H9 (cell line): ENCODE measurements at regions not wholly inside any gene's neighbourhood (a gene's known extent, or its start where the extent isn't known, plus 50 kb on each side); places are given as distances from the start of the nearest gene placed in this dataset.

Experiments
- DNase-seq: peaks from one replicate; pipeline ENCODE4 v3.0.0-alpha.2; 2017
- H2AFZ ChIP-seq: one replicate; pipeline ENCODE4 v1.6.1; 2013; ENCODE audit warnings: mild to moderate bottlenecking, low read length, control low read depth, moderate library complexity
- H2AK5ac ChIP-seq: 2 replicates; pipeline ENCODE4 v1.6.1; 2013; ENCODE audit warnings: low read length, control low read depth, mixed read lengths; ENCODE audit not compliant: insufficient read length
- H2BK120ac ChIP-seq: one replicate; pipeline ENCODE4 v1.6.1; 2013; ENCODE audit warnings: low read depth, mild to moderate bottlenecking, low read length, control low read depth, inconsistent platforms; ENCODE audit not compliant: poor library complexity, severe bottlenecking
- H2BK12ac ChIP-seq: 2 replicates; pipeline ENCODE4 v1.6.1; 2013; ENCODE audit warnings: low read length, control low read depth, mixed read lengths, low read depth; ENCODE audit not compliant: insufficient read length
- H2BK15ac ChIP-seq: 2 replicates; pipeline ENCODE4 v1.6.1; 2013; ENCODE audit warnings: low read depth, low read length, control low read depth
- H2BK20ac ChIP-seq: one replicate; pipeline ENCODE4 v1.6.1; 2013; ENCODE audit warnings: low read depth, mild to moderate bottlenecking, low read length, control low read depth, inconsistent platforms; ENCODE audit not compliant: poor library complexity, severe bottlenecking
- H2BK5ac ChIP-seq: 2 replicates; pipeline ENCODE4 v1.6.1; 2013; ENCODE audit warnings: low read length, control low read depth, mixed read lengths; ENCODE audit not compliant: insufficient read length
- H3K14ac ChIP-seq: 2 replicates; pipeline ENCODE4 v1.6.1; 2013; ENCODE audit warnings: low read length, control low read depth; ENCODE audit not compliant: insufficient read depth
- H3K18ac ChIP-seq: 2 replicates; pipeline ENCODE4 v1.6.1; 2013; ENCODE audit warnings: low read depth, mild to moderate bottlenecking, mixed read lengths, low read length, control low read depth; ENCODE audit not compliant: insufficient read length
- H3K23ac ChIP-seq: 2 replicates; pipeline ENCODE4 v1.6.1; 2013; ENCODE audit warnings: low read length, control low read depth, mixed read lengths, low read depth; ENCODE audit not compliant: insufficient read length
- H3K23me2 ChIP-seq: 2 replicates; pipeline ENCODE4 v1.6.1; 2013; ENCODE audit warnings: low read depth, mild to moderate bottlenecking, mixed read lengths, low read length, control low read depth; ENCODE audit not compliant: insufficient read length, poor library complexity, severe bottlenecking
- H3K27ac ChIP-seq: 2 replicates; pipeline ENCODE4 v1.5.1; 2013; ENCODE audit warnings: low read length, control low read depth, mixed read lengths, low read depth; ENCODE audit not compliant: insufficient read length
- H3K27me3 ChIP-seq: 2 replicates; pipeline ENCODE4 v1.6.1; 2013; ENCODE audit warnings: low read length, control low read depth, inconsistent platforms; ENCODE audit not compliant: insufficient read depth
- H3K4ac ChIP-seq: 2 replicates; pipeline ENCODE4 v1.6.1; 2013; ENCODE audit warnings: low read depth, mild to moderate bottlenecking, control low read depth, inconsistent platforms, low read length, moderate library complexity
- H3K4me1 ChIP-seq: 2 replicates; pipeline ENCODE4 v1.6.1; 2013; ENCODE audit warnings: low read length, control low read depth, inconsistent platforms; ENCODE audit not compliant: insufficient read depth
- H3K4me2 ChIP-seq: 2 replicates; pipeline ENCODE4 v1.6.1; 2013; ENCODE audit warnings: low read length, control low read depth, mixed read lengths; ENCODE audit not compliant: insufficient read length, insufficient read depth
- H3K56ac ChIP-seq: 2 replicates; pipeline ENCODE4 v1.6.1; 2013; ENCODE audit warnings: low read depth, mild to moderate bottlenecking, mixed read lengths, low read length, control low read depth; ENCODE audit not compliant: insufficient read length
- H3K79me1 ChIP-seq: 2 replicates; pipeline ENCODE4 v1.6.1; 2013; ENCODE audit warnings: low read depth, mild to moderate bottlenecking, moderate library complexity, low read length, control low read depth, inconsistent platforms; ENCODE audit not compliant: insufficient read depth, poor library complexity, severe bottlenecking
- H3K79me2 ChIP-seq: 2 replicates; pipeline ENCODE4 v1.6.1; 2013; ENCODE audit warnings: low read length, control low read depth, inconsistent platforms; ENCODE audit not compliant: insufficient read depth
- H3K9ac ChIP-seq: 2 replicates; pipeline ENCODE4 v1.6.1; 2013; ENCODE audit warnings: low read length, control low read depth, mixed read lengths; ENCODE audit not compliant: insufficient read length; ENCODE audit errors: extremely low read depth
- H3K9me3 ChIP-seq: one replicate; pipeline ENCODE4 v1.6.1; 2013; ENCODE audit warnings: low read depth, low read length, inconsistent platforms; ENCODE audit not compliant: control insufficient read depth
- H3T11ph ChIP-seq: one replicate; pipeline ENCODE4 v1.6.1; 2013; ENCODE audit warnings: mild to moderate bottlenecking, low read length, control low read depth, inconsistent platforms
- H4K20me1 ChIP-seq: one replicate; pipeline ENCODE4 v1.6.1; 2013; ENCODE audit not compliant: control insufficient read depth, insufficient read length, insufficient read depth
- H4K5ac ChIP-seq: 2 replicates; pipeline ENCODE4 v1.6.1; 2013; ENCODE audit warnings: low read depth, mild to moderate bottlenecking, mixed read lengths, low read length, control low read depth; ENCODE audit not compliant: insufficient read length
- H4K8ac ChIP-seq: replicated peaks from 2 replicates; pipeline ENCODE4 v1.6.1; 2013; ENCODE audit warnings: low read length, control low read depth, mixed read lengths, low read depth; ENCODE audit not compliant: insufficient read length
- H4K91ac ChIP-seq: 2 replicates; pipeline ENCODE4 v1.6.1; 2013; ENCODE audit warnings: low read depth, mild to moderate bottlenecking, moderate library complexity, mixed read lengths, low read length, control low read depth; ENCODE audit not compliant: insufficient read length
- H3K27ac Mint-ChIP-seq, 3 experiments: 2 replicates in 2 of 3; 3 replicates in 1 of 3; pipeline ENCODE4 v1.8.0; 2020 to 2021; ENCODE audit warnings: mixed read lengths in 3 of 3, mild to moderate bottlenecking in 1 of 3, moderate library complexity in 1 of 3
- H3K27me3 Mint-ChIP-seq: 2 replicates; pipeline ENCODE4 v1.8.0; 2021; ENCODE audit warnings: low read depth, mild to moderate bottlenecking, moderate library complexity, mixed read lengths
- H3K36me3 Mint-ChIP-seq, 3 experiments: 2 replicates in 2 of 3; 3 replicates in 1 of 3; pipeline ENCODE4 v1.8.0; 2020 to 2021; ENCODE audit warnings: low read depth in 3 of 3, mixed read lengths in 3 of 3; ENCODE audit not compliant: insufficient read depth in 1 of 3
- H3K4me1 Mint-ChIP-seq, 2 experiments: 2 replicates each; pipeline ENCODE4 v1.8.0; 2020; ENCODE audit warnings: mixed read lengths in 2 of 2
- H3K4me3 Mint-ChIP-seq, 2 experiments: 2 replicates in 1 of 2; 3 replicates in 1 of 2; pipeline ENCODE4 v1.8.0; 2020 to 2021; ENCODE audit warnings: mild to moderate bottlenecking in 2 of 2, mixed read lengths in 2 of 2, moderate library complexity in 1 of 2
- H3K9me3 Mint-ChIP-seq, 2 experiments: 2 replicates in 1 of 2; 3 replicates in 1 of 2; pipeline ENCODE4 v1.8.0; 2020; ENCODE audit warnings: mild to moderate bottlenecking in 2 of 2, mixed read lengths in 2 of 2, moderate library complexity in 1 of 2
- WGBS: extraction: QIAGEN DNeasy Blood & Tissue Kit; methylation state at CpG from one replicate; pipeline ENCODE4 v1.1.7; 2013; ENCODE audit warnings: missing lambda C conversion rate, low lambda C conversion rate, mixed read lengths; ENCODE audit not compliant: insufficient read length; ENCODE audit errors: extremely low coverage; 5-methylcytosine and 5-hydroxymethylcytosine counted together
- TF ChIP-seq, protein P1 (sequence below): fragments of 200-600 bp; sonication (generic); conservative IDR thresholded peaks from 3 replicates; pipeline ENCODE4 v1.8.0; 2021; ENCODE audit warnings: antibody characterized with exemption, mild to moderate bottlenecking

DNA sequence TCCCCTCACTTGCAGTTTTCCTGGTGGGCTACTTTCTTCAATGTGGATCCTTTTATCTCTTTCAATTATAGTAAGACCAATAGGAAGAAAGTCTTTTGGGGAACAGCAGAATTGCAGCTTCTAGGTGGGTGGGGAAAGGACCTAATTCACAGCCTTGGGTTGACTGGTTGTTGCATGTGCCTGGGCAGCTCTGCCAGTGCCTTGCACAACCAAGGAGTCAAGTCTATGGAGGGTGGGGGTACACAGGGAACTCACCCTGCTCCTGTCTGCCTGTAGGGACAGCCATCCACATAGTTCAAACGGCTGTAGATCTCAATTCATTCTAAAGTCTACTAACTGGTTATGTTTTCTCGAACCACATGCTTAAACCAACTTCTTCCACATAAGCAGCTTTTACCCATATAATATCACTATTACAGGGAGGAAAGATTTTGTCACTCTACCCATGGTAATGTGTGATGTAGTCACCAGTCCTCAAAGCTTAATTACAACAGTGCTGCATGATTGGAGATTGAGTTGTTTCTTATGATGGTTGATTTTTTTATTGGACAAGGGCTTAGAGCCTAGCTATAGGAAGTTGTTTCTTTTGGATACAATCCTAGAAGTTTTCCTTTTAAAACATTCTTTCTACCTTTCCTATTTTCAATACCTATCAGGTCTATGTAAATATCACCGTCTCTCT lies 117.7 kb upstream of the FRMD6 start:
- Mint-ChIP-seq H3K36me3 (no peaks in the 10 kb centered on the region; a peak in 1 of 7 replicates), H3K4me1 (no peaks in the 10 kb centered on the region), H3K4me3 (no peak overlapping the region), H3K27ac (no peak overlapping the region), H3K27me3 (no peaks in the 10 kb centered on the region), H3K9me3 (peaks cover 2% of the 10 kb centered on the region in 2 experiments; a peak in 1 of 5 replicates)
- Histone ChIP-seq H3T11ph (no peak overlapping the region), H4K5ac (no peak overlapping the region), H3K4ac (no peak overlapping the region), H2AK5ac (no peak overlapping the region), H3K23me2 (no peaks in the 10 kb centered on the region), H4K20me1 (no peaks in the 10 kb centered on the region), H3K27ac (no peak overlapping the region), H2AFZ (no peak overlapping the region), H2BK5ac (no peak overlapping the region), H2BK12ac (no peak overlapping the region), H3K14ac (no peak overlapping the region), H3K23ac (no peak overlapping the region), H3K9ac (no peak overlapping the region), H2BK20ac (no peak overlapping the region), H3K56ac (no peak overlapping the region), H4K8ac (no peak overlapping the region), H2BK15ac (no peak overlapping the region), H2BK120ac (no peak overlapping the region), H3K9me3 (no peaks in the 10 kb centered on the region), H3K27me3 (no peaks in the 10 kb centered on the region), H4K91ac (no peak overlapping the region), H3K18ac (no peak overlapping the region), H3K4me2 (no peak overlapping the region), H3K79me1 (no peaks in the 10 kb centered on the region), H3K79me2 (no peaks in the 10 kb centered on the region), H3K4me1 (no peaks in the 10 kb centered on the region)
- no peak for DNase-seq
- TF ChIP-seq, protein P1, sequence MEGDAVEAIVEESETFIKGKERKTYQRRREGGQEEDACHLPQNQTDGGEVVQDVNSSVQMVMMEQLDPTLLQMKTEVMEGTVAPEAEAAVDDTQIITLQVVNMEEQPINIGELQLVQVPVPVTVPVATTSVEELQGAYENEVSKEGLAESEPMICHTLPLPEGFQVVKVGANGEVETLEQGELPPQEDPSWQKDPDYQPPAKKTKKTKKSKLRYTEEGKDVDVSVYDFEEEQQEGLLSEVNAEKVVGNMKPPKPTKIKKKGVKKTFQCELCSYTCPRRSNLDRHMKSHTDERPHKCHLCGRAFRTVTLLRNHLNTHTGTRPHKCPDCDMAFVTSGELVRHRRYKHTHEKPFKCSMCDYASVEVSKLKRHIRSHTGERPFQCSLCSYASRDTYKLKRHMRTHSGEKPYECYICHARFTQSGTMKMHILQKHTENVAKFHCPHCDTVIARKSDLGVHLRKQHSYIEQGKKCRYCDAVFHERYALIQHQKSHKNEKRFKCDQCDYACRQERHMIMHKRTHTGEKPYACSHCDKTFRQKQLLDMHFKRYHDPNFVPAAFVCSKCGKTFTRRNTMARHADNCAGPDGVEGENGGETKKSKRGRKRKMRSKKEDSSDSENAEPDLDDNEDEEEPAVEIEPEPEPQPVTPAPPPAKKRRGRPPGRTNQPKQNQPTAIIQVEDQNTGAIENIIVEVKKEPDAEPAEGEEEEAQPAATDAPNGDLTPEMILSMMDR: no peak
- no CpG with 5 or more reads among the region's 3 CpGs for WGBS
